WTC11 (cell line): ENCODE measurements at regions not wholly inside any gene's neighbourhood (a gene's known extent, or its start where the extent isn't known, plus 50 kb on each side); places are given as distances from the start of the nearest gene placed in this dataset.

Experiments
- ATAC-seq: fragments of 200-7000 bp; cut with Tn5 transposase; 2 replicates; pipeline ENCODE4 v1.10.0; 2021; ENCODE audit warnings: mild to moderate bottlenecking, moderate library complexity
- CTCF ChIA-PET: fragments of 300-600 bp; sonication (Branson Sonifier 250); formaldehyde crosslinking; loops from one replicate; lab custom pipeline; 2021; ENCODE audit warnings: antibody characterized with exemption; lab: Charles Lee
- POLR2A ChIA-PET: fragments of 350-600 bp; sonication (Branson Sonifier 250); formaldehyde crosslinking; loops from one replicate; lab custom pipeline; 2021; ENCODE audit warnings: antibody characterized with exemption; lab: Charles Lee
- DNase-seq: peaks from one replicate; pipeline ENCODE4 v3.0.0; 2021; ENCODE audit warnings: low spot score
- H3K27ac Mint-ChIP-seq: 2 replicates; pipeline ENCODE4 v1.8.0; 2021; ENCODE audit warnings: mixed read lengths
- H3K27me3 Mint-ChIP-seq: 2 replicates; pipeline ENCODE4 v1.8.0; 2021; ENCODE audit warnings: low read depth, mild to moderate bottlenecking, moderate library complexity, mixed read lengths
- H3K36me3 Mint-ChIP-seq: 2 replicates; pipeline ENCODE4 v1.8.0; 2021; ENCODE audit warnings: mixed read lengths
- H3K4me1 Mint-ChIP-seq: 2 replicates; pipeline ENCODE4 v1.8.0; 2022; ENCODE audit warnings: mixed read lengths
- H3K4me3 Mint-ChIP-seq: 2 replicates; pipeline ENCODE4 v1.8.0; 2021; ENCODE audit warnings: mild to moderate bottlenecking, moderate library complexity, mixed read lengths
- H3K9me3 Mint-ChIP-seq: 2 replicates; pipeline ENCODE4 v1.8.0; 2021; ENCODE audit warnings: mixed read lengths
- ATF1 ChIP-seq: sonication (generic); formaldehyde crosslinking; IDR thresholded peaks from 2 replicates; pipeline ENCODE4 v1.8.1; 2023; ENCODE audit warnings: mild to moderate bottlenecking, moderate library complexity, missing genetic modification reagents
- ETV6 ChIP-seq: sonication (generic); formaldehyde crosslinking; IDR thresholded peaks from 2 replicates; pipeline ENCODE4 v1.8.1; 2022; ENCODE audit warnings: mild to moderate bottlenecking, missing genetic modification reagents
- FOXJ3 ChIP-seq: sonication (generic); formaldehyde crosslinking; IDR thresholded peaks from 2 replicates; pipeline ENCODE4 v1.9.0; 2021; ENCODE audit warnings: missing genetic modification reagents, mild to moderate bottlenecking, borderline replicate concordance
- FOXK1 ChIP-seq: sonication (generic); formaldehyde crosslinking; IDR thresholded peaks from 2 replicates; pipeline ENCODE4 v1.8.0; 2022; ENCODE audit warnings: mild to moderate bottlenecking, moderate library complexity, missing genetic modification reagents
- GABPB1 ChIP-seq: sonication (generic); formaldehyde crosslinking; IDR thresholded peaks from 2 replicates; pipeline ENCODE4 v1.8.1; 2023; ENCODE audit warnings: mild to moderate bottlenecking, missing genetic modification reagents
- GRHL2 ChIP-seq: fragments of 250-450 bp; sonication (Bioruptor Pico); IDR thresholded peaks from 2 replicates; pipeline ENCODE4 v1.8.0; 2022; ENCODE audit warnings: mild to moderate bottlenecking, moderate library complexity; ENCODE audit not compliant: insufficient replicate concordance, severe bottlenecking
- HMGA2 ChIP-seq: fragments of 250-450 bp; sonication (Bioruptor Pico); IDR thresholded peaks from 2 replicates; pipeline ENCODE4 v1.4.0; 2021; ENCODE audit warnings: mild to moderate bottlenecking, moderate library complexity
- MYBL2 ChIP-seq: sonication (generic); formaldehyde crosslinking; IDR thresholded peaks from 2 replicates; pipeline ENCODE4 v1.8.1; 2023; ENCODE audit warnings: mild to moderate bottlenecking, moderate library complexity, missing genetic modification reagents
- NR1H2 ChIP-seq: sonication (generic); formaldehyde crosslinking; IDR thresholded peaks from 2 replicates; pipeline ENCODE4 v1.9.0; 2021; ENCODE audit warnings: mild to moderate bottlenecking, moderate library complexity, missing genetic modification reagents
- NR2C2 ChIP-seq: sonication (generic); formaldehyde crosslinking; IDR thresholded peaks from 2 replicates; pipeline ENCODE4 v1.8.0; 2022; ENCODE audit warnings: mild to moderate bottlenecking, missing genetic modification reagents
- TEAD4 ChIP-seq: sonication (generic); formaldehyde crosslinking; IDR thresholded peaks from 2 replicates; pipeline ENCODE4 v1.8.0; 2022; ENCODE audit warnings: mild to moderate bottlenecking, missing genetic modification reagents
- ZNF121 ChIP-seq: sonication (generic); formaldehyde crosslinking; IDR thresholded peaks from 2 replicates; pipeline ENCODE4 v1.8.0; 2023; ENCODE audit warnings: missing genetic modification reagents
- ZNF138 ChIP-seq: sonication (generic); formaldehyde crosslinking; conservative IDR thresholded peaks from 2 replicates; pipeline ENCODE4 v1.8.1; 2022; ENCODE audit warnings: mild to moderate bottlenecking, moderate library complexity, missing genetic modification reagents
- ZNF423 ChIP-seq: fragments of 250-450 bp; sonication (Bioruptor Pico); IDR thresholded peaks from 2 replicates; pipeline ENCODE4 v2.1.2; 2022; ENCODE audit warnings: mild to moderate bottlenecking, moderate library complexity
- TF ChIP-seq, protein P1 (sequence below): fragments of 250-450 bp; sonication (Bioruptor Pico); IDR thresholded peaks from 2 replicates; pipeline ENCODE4 v1.9.0; 2021; ENCODE audit warnings: moderate library complexity, mild to moderate bottlenecking, inconsistent platforms, borderline replicate concordance
- TF ChIP-seq, protein P2 (sequence below): fragments of 250-450 bp; sonication (Bioruptor Pico); IDR thresholded peaks from 2 replicates; pipeline ENCODE4 v1.8.0; 2021; ENCODE audit warnings: mild to moderate bottlenecking
- TF ChIP-seq, protein P3 (sequence below): sonication (generic); formaldehyde crosslinking; IDR thresholded peaks from 2 replicates; pipeline ENCODE4 v1.8.1; 2022; ENCODE audit warnings: low read depth, mild to moderate bottlenecking, moderate library complexity, missing genetic modification reagents, borderline replicate concordance
- TF ChIP-seq, protein P4 (sequence below): sonication (generic); formaldehyde crosslinking; IDR thresholded peaks from 2 replicates; pipeline ENCODE4 v1.8.0; 2022; ENCODE audit warnings: missing genetic modification reagents
- TF ChIP-seq, protein P5 (sequence below): fragments of 200-600 bp; IDR thresholded peaks from 2 replicates; pipeline ENCODE4 v1.8.0; 2022; ENCODE audit warnings: antibody characterized with exemption
- TF ChIP-seq, protein P6 (sequence below): fragments of 250-450 bp; sonication (Bioruptor Pico); IDR thresholded peaks from 2 replicates; pipeline ENCODE4 v1.9.0; 2021; ENCODE audit warnings: mild to moderate bottlenecking
- TF ChIP-seq, protein P7 (sequence below): sonication (generic); formaldehyde crosslinking; IDR thresholded peaks from 2 replicates; pipeline ENCODE4 v1.8.0; 2022; ENCODE audit warnings: mild to moderate bottlenecking, missing genetic modification reagents
- TF ChIP-seq, protein P8 (sequence below): sonication (generic); formaldehyde crosslinking; IDR thresholded peaks from 2 replicates; pipeline ENCODE4 v1.8.1; 2022; ENCODE audit warnings: low read depth, missing genetic modification reagents, borderline replicate concordance

DNA sequence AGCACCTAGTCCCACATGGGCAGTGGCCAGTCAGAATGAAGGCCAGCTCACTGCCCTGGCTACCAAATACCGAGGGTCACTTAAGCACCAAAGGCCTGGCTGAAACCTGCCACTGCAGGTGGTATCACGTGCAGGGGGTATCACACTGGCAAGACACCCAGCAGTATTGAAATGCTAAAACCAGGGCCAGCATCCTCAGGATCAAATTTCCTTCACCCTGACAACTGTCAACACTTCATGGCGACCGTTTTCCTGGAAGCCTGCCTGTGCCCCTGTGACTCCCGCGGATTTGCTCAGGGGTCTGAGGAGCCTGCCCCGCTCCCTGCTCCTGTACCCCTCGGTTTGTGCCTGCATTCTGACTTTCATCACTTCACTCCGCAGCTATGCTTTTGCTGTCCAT lies 151.1 kb downstream of the TTLL2 start (continued):
- TF ChIP-seq NR2C2 (no peak), MYBL2 (0 out of 2 replicates have a peak, but pooled peaks have one; percentile 42), ZNF138 (no peak), GRHL2 (no peak), ZNF121 (CRISPR knock-in tag) (peak; percentile 83), GABPB1 (CRISPR knock-in tag) (no peak), ATF1 (CRISPR knock-in tag) (no peak)
- TF ChIP-seq, protein P1, sequence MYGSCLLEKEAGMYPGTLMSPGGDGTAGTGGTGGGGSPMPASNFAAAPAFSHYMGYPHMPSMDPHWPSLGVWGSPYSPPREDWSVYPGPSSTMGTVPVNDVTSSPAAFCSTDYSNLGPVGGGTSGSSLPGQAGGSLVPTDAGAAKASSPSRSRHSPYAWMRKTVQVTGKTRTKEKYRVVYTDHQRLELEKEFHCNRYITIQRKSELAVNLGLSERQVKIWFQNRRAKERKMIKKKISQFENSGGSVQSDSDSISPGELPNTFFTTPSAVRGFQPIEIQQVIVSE (CRISPR knock-in tag) = no peak
- TF ChIP-seq, protein P2, sequence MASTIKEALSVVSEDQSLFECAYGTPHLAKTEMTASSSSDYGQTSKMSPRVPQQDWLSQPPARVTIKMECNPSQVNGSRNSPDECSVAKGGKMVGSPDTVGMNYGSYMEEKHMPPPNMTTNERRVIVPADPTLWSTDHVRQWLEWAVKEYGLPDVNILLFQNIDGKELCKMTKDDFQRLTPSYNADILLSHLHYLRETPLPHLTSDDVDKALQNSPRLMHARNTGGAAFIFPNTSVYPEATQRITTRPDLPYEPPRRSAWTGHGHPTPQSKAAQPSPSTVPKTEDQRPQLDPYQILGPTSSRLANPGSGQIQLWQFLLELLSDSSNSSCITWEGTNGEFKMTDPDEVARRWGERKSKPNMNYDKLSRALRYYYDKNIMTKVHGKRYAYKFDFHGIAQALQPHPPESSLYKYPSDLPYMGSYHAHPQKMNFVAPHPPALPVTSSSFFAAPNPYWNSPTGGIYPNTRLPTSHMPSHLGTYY (CRISPR knock-in tag) = no peak
- TF ChIP-seq, protein P3, sequence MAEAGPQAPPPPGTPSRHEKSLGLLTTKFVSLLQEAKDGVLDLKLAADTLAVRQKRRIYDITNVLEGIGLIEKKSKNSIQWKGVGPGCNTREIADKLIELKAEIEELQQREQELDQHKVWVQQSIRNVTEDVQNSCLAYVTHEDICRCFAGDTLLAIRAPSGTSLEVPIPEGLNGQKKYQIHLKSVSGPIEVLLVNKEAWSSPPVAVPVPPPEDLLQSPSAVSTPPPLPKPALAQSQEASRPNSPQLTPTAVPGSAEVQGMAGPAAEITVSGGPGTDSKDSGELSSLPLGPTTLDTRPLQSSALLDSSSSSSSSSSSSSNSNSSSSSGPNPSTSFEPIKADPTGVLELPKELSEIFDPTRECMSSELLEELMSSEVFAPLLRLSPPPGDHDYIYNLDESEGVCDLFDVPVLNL (CRISPR knock-in tag) = no peak
- TF ChIP-seq, protein P4, sequence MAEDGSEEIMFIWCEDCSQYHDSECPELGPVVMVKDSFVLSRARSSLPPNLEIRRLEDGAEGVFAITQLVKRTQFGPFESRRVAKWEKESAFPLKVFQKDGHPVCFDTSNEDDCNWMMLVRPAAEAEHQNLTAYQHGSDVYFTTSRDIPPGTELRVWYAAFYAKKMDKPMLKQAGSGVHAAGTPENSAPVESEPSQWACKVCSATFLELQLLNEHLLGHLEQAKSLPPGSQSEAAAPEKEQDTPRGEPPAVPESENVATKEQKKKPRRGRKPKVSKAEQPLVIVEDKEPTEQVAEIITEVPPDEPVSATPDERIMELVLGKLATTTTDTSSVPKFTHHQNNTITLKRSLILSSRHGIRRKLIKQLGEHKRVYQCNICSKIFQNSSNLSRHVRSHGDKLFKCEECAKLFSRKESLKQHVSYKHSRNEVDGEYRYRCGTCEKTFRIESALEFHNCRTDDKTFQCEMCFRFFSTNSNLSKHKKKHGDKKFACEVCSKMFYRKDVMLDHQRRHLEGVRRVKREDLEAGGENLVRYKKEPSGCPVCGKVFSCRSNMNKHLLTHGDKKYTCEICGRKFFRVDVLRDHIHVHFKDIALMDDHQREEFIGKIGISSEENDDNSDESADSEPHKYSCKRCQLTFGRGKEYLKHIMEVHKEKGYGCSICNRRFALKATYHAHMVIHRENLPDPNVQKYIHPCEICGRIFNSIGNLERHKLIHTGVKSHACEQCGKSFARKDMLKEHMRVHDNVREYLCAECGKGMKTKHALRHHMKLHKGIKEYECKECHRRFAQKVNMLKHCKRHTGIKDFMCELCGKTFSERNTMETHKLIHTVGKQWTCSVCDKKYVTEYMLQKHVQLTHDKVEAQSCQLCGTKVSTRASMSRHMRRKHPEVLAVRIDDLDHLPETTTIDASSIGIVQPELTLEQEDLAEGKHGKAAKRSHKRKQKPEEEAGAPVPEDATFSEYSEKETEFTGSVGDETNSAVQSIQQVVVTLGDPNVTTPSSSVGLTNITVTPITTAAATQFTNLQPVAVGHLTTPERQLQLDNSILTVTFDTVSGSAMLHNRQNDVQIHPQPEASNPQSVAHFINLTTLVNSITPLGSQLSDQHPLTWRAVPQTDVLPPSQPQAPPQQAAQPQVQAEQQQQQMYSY (CRISPR knock-in tag) = no peak
- TF ChIP-seq, all 79 proteins: peak for 13

DNA sequence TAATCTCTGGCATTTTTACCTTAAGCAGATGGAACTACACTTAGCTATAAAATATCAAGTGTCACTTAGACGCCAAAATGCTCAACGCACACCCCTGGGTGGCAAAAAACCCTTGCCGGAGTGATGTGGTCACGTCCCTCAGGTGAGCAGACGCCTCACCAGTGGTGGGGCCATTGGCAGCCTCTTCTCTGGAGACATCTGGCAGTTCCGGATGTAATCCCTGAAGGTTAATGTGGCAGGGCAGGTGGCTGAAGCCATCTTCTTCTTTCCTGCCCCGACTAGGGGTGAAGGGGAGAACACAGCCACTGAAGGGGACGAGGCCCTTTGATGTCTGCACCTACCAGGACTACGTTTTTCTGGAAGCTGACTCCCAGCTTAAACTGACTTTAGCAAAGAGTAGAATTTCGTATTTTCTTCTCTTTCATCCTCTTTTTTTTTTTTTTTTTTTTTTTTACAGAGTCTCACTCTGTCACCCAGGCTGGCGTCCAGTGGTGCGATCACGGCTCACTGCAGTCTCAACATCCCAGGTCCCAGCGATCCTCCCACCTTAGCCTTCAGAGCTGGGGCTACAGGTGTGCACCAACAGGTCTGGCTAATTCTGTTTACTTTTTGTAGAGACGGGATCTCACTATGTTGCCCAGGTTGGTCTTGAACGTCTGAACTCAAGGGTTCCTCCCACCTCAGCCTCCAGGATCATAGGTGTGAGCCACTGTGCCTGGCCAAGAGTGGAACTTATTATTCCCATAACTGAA lies 152.1 kb downstream of the TTLL2 start:
- DNase-seq (no peak), ATAC-seq (no peak)
- no peak overlapping the region for H3K4me3 Mint-ChIP-seq
- peaks cover 4% of the 10 kb centered on the region for H3K9me3 Mint-ChIP-seq
- H3K36me3 Mint-ChIP-seq = no peaks in the 10 kb centered on the region
- no peaks in the 10 kb centered on the region; the same call in 1 of the 2 replicates for H3K27me3 Mint-ChIP-seq
- POLR2A ChIA-PET = interaction anchor here (0.6 to 0.7 kb wide), 2 partner anchors 31 to 757 kb away, joined by 3 read pairs; no protein-coding TSS in a partner anchor
- peaks cover 76% of the 10 kb centered on the region for H3K4me1 Mint-ChIP-seq
- no peak overlapping the region for H3K27ac Mint-ChIP-seq
- CTCF ChIA-PET = interaction anchor here (0.7 to 1.5 kb wide), 2 partner anchors 9 to 25 kb away, joined by 4 to 9 read pairs; no protein-coding TSS in a partner anchor
- no peak for TF ChIP-seq ZNF138
- TF ChIP-seq ZNF121 (CRISPR knock-in tag) = no peak
- no peak for TF ChIP-seq NR1H2 (CRISPR knock-in tag)
- no peak for TF ChIP-seq TEAD4 (CRISPR knock-in tag)
- no peak for TF ChIP-seq HMGA2
- TF ChIP-seq, protein P5, sequence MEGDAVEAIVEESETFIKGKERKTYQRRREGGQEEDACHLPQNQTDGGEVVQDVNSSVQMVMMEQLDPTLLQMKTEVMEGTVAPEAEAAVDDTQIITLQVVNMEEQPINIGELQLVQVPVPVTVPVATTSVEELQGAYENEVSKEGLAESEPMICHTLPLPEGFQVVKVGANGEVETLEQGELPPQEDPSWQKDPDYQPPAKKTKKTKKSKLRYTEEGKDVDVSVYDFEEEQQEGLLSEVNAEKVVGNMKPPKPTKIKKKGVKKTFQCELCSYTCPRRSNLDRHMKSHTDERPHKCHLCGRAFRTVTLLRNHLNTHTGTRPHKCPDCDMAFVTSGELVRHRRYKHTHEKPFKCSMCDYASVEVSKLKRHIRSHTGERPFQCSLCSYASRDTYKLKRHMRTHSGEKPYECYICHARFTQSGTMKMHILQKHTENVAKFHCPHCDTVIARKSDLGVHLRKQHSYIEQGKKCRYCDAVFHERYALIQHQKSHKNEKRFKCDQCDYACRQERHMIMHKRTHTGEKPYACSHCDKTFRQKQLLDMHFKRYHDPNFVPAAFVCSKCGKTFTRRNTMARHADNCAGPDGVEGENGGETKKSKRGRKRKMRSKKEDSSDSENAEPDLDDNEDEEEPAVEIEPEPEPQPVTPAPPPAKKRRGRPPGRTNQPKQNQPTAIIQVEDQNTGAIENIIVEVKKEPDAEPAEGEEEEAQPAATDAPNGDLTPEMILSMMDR = no peak
- TF ChIP-seq FOXJ3 = no peak
- TF ChIP-seq GRHL2 = no peak
- TF ChIP-seq ZNF423 (CRISPR knock-in tag) = no peak
- TF ChIP-seq, protein P6, sequence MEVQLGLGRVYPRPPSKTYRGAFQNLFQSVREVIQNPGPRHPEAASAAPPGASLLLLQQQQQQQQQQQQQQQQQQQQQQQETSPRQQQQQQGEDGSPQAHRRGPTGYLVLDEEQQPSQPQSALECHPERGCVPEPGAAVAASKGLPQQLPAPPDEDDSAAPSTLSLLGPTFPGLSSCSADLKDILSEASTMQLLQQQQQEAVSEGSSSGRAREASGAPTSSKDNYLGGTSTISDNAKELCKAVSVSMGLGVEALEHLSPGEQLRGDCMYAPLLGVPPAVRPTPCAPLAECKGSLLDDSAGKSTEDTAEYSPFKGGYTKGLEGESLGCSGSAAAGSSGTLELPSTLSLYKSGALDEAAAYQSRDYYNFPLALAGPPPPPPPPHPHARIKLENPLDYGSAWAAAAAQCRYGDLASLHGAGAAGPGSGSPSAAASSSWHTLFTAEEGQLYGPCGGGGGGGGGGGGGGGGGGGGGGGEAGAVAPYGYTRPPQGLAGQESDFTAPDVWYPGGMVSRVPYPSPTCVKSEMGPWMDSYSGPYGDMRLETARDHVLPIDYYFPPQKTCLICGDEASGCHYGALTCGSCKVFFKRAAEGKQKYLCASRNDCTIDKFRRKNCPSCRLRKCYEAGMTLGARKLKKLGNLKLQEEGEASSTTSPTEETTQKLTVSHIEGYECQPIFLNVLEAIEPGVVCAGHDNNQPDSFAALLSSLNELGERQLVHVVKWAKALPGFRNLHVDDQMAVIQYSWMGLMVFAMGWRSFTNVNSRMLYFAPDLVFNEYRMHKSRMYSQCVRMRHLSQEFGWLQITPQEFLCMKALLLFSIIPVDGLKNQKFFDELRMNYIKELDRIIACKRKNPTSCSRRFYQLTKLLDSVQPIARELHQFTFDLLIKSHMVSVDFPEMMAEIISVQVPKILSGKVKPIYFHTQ = no peak
- TF ChIP-seq FOXK1 (CRISPR knock-in tag) = no peak
- TF ChIP-seq, protein P7, sequence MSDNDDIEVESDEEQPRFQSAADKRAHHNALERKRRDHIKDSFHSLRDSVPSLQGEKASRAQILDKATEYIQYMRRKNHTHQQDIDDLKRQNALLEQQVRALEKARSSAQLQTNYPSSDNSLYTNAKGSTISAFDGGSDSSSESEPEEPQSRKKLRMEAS (CRISPR knock-in tag) = no peak
- TF ChIP-seq, protein P8, sequence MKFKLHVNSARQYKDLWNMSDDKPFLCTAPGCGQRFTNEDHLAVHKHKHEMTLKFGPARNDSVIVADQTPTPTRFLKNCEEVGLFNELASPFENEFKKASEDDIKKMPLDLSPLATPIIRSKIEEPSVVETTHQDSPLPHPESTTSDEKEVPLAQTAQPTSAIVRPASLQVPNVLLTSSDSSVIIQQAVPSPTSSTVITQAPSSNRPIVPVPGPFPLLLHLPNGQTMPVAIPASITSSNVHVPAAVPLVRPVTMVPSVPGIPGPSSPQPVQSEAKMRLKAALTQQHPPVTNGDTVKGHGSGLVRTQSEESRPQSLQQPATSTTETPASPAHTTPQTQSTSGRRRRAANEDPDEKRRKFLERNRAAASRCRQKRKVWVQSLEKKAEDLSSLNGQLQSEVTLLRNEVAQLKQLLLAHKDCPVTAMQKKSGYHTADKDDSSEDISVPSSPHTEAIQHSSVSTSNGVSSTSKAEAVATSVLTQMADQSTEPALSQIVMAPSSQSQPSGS (CRISPR knock-in tag) = no peak
- TF ChIP-seq MYBL2 = no peak
- TF ChIP-seq ETV6 (CRISPR knock-in tag) = no peak
- no peak for TF ChIP-seq GABPB1 (CRISPR knock-in tag)
